Gastrocnemius medialis (tissue), 4 donors: ENCODE measurements at regions not wholly inside any gene's neighbourhood (a gene's known extent, or its start where the extent isn't known, plus 50 kb on each side); places are given as distances from the start of the nearest gene placed in this dataset.

Experiments used
- ATAC-seq, 2 donors: fragments of 150-250 bp; one replicate each; pipeline ENCODE4 v1.9.1; 2016
- DNase-seq, 2 donors: peaks; one replicate each; pipeline ENCODE4 v3.0.0-alpha.2; 2019
- H3K27ac ChIP-seq, 4 donors: fragments of 200-600 bp; sonication (generic); 1 replicate in 1 of 4; 2 replicates in 3 of 4; pipeline ENCODE4 v1.5.1; 2016 to 2018; ENCODE audit warnings: mild to moderate bottlenecking in 2 of 4, moderate library complexity in 1 of 4
- H3K27me3 ChIP-seq, 3 donors: fragments of 200-600 bp; sonication (generic) in 2 of 3; 1 replicate in 1 of 3; 2 replicates in 2 of 3; pipeline versions ENCODE4 v1.5.1 to v1.6.0; 2016 to 2019; ENCODE audit warnings: mild to moderate bottlenecking in 1 of 3, moderate library complexity in 1 of 3
- H3K36me3 ChIP-seq, 2 donors: fragments of 200-600 bp; sonication (generic) in 1 of 2; one replicate each; pipeline ENCODE4 v1.5.1; 2017 to 2018
- H3K4me1 ChIP-seq, 2 donors: fragments of 200-600 bp; sonication (generic) in 1 of 2; one replicate each; pipeline ENCODE4 v1.5.1; 2016 to 2017; ENCODE audit warnings: mild to moderate bottlenecking in 2 of 2
- H3K4me3 ChIP-seq, 4 donors: fragments of 200-600 bp; sonication (generic) in 3 of 4; 1 replicate in 1 of 4; 2 replicates in 3 of 4; pipeline ENCODE4 v1.5.1; 2016 to 2019; ENCODE audit warnings: mild to moderate bottlenecking in 2 of 4
- H3K9me3 ChIP-seq, 3 donors: fragments of 200-600 bp; sonication (generic) in 2 of 3; 1 replicate in 1 of 3; 2 replicates in 2 of 3; pipeline ENCODE4 v1.5.1; 2016 to 2019
- CTCF ChIP-seq, 5 experiments: fragments of 450-650 bp in 3 of 5; fragments of 200-600 bp in 2 of 5; sonication (generic) in 2 of 5; IDR thresholded peaks in 4 of 5; conservative IDR thresholded peaks in 1 of 5; 1 replicate in 4 of 5; 2 replicates in 1 of 5; pipeline ENCODE4 v1.5.1; 2016 to 2019; ENCODE audit warnings: antibody characterized with exemption in 5 of 5, mild to moderate bottlenecking in 3 of 5, moderate library complexity in 3 of 5
- POLR2A ChIP-seq, 2 donors: fragments of 450-650 bp; IDR thresholded peaks; one replicate each; pipeline ENCODE4 v1.6.1; 2017; ENCODE audit warnings: antibody characterized with exemption in 2 of 2, mild to moderate bottlenecking in 2 of 2, moderate library complexity in 2 of 2
- in situ Hi-C, 4 donors: fragments of 200-750 bp; cut with MboI; loops; one replicate each; pipeline versions ENCODE4 v1.15.0 to v1.8.0; 2017; ENCODE audit warnings: low sequenced_read_pairs in 4 of 4
- intact Hi-C: fragments of 100-400 bp; cut with DNase I; formaldehyde crosslinking; loops from one replicate; pipeline ENCODE4 v1.15.1; 2023; ENCODE audit warnings: low total_unique reads

- H3K4me1 ChIP-seq: no peaks in the 10 kb centered on the region
- TF ChIP-seq CTCF (IDR thresholded peaks at IDR 0.05 in 4 of 5, conservative IDR thresholded peaks at IDR 0.05 in 1 of 5) (no peak), POLR2A (IDR thresholded peaks at IDR 0.05) (no peak)
- in situ Hi-C loops: no loop called here
- H3K36me3 ChIP-seq: no peaks in the 10 kb centered on the region
- H3K9me3 ChIP-seq: no peaks in the 10 kb centered on the region
- no peak overlapping the region for H3K27ac ChIP-seq
- ATAC-seq (no peak), DNase-seq (no peak)
- H3K4me3 ChIP-seq: no peak overlapping the region
- intact Hi-C loops: no loop called here
- no peaks in the 10 kb centered on the region for H3K27me3 ChIP-seq
Observed at GRCh38 chr10:44827431-44828006, 83.6 kb upstream of the TMEM72 start.

GRCh38 chr10:44828508-44829142 is 82.5 kb upstream of the TMEM72 start:
- Histone ChIP-seq H3K9me3 (no peaks in the 10 kb centered on the region), H3K36me3 (no peaks in the 10 kb centered on the region), H3K27ac (no peak overlapping the region), H3K27me3 (no peaks in the 10 kb centered on the region), H3K4me1 (no peaks in the 10 kb centered on the region), H3K4me3 (no peak overlapping the region)
- DNase-seq: no peak
- ATAC-seq: no peak
- TF ChIP-seq POLR2A (IDR thresholded peaks at IDR 0.05) (no peak), CTCF (IDR thresholded peaks at IDR 0.05 in 4 of 5, conservative IDR thresholded peaks at IDR 0.05 in 1 of 5) (no peak)
- intact Hi-C loops: no loop called here
- in situ Hi-C loops: no loop called here

- no peaks in the 10 kb centered on the region for H3K4me1 ChIP-seq
- no peak overlapping the region for H3K27ac ChIP-seq
- no peak overlapping the region for H3K4me3 ChIP-seq
- TF ChIP-seq POLR2A (IDR thresholded peaks at IDR 0.05): no peak
- H3K27me3 ChIP-seq: no peaks in the 10 kb centered on the region
- in situ Hi-C loops (no loop called here), intact Hi-C loops (no loop called here)
- no peaks in the 10 kb centered on the region for H3K9me3 ChIP-seq
- H3K36me3 ChIP-seq: no peaks in the 10 kb centered on the region
- ATAC-seq (no peak), DNase-seq (no peak)
Observed at GRCh38 chr10:44829426-44829825, 81.7 kb upstream of the TMEM72 start.

- Histone ChIP-seq H3K27ac (no peak overlapping the region), H3K9me3 (no peaks in the 10 kb centered on the region), H3K4me1 (no peaks in the 10 kb centered on the region), H3K36me3 (no peaks in the 10 kb centered on the region), H3K4me3 (no peak overlapping the region), H3K27me3 (no peaks in the 10 kb centered on the region)
- in situ Hi-C loops (no loop called here), intact Hi-C loops (no loop called here)
- no peak for DNase-seq
- TF ChIP-seq POLR2A (IDR thresholded peaks at IDR 0.05) (no peak), CTCF (IDR thresholded peaks at IDR 0.05 in 4 of 5, conservative IDR thresholded peaks at IDR 0.05 in 1 of 5) (no peak)
- no peak for ATAC-seq
Observed at GRCh38 chr10:44830022-44830421, 81.1 kb upstream of the TMEM72 start.

- no peak overlapping the region for H3K27ac ChIP-seq
- DNase-seq: no peak
- TF ChIP-seq CTCF (IDR thresholded peaks at IDR 0.05 in 4 of 5, conservative IDR thresholded peaks at IDR 0.05 in 1 of 5): no peak
- no peak for TF ChIP-seq POLR2A (IDR thresholded peaks at IDR 0.05)
Observed at GRCh38 chr10:44831581-44831980, 79.6 kb upstream of the TMEM72 start.

More at GRCh38 chr10:44831581-44831980, 79.6 kb upstream of the TMEM72 start:
- in situ Hi-C loops (no loop called here), intact Hi-C loops (no loop called here)
- H3K4me1 ChIP-seq: no peaks in the 10 kb centered on the region
- H3K36me3 ChIP-seq: no peaks in the 10 kb centered on the region
- ATAC-seq: no peak
- no peaks in the 10 kb centered on the region for H3K27me3 ChIP-seq
- H3K9me3 ChIP-seq: no peaks in the 10 kb centered on the region
- H3K4me3 ChIP-seq: no peak overlapping the region
